Testis (tissue), 2 donors: ENCODE measurements at regions not wholly inside any gene's neighbourhood (a gene's known extent, or its start where the extent isn't known, plus 50 kb on each side); places are given as distances from the start of the nearest gene placed in this dataset.
"Not testable (repeated sequence)": the region's sequence is repeated elsewhere in the genome, so short reads cannot be mapped to it uniquely, and the experiment has no call there.

Experiments
- CTCF ChIP-seq, 3 experiments: fragments of 450-650 bp in 2 of 3; fragments of 200-600 bp in 1 of 3; sonication (generic) in 1 of 3; IDR thresholded peaks; one replicate each; pipeline ENCODE4 v1.5.1; 2016 to 2019; ENCODE audit warnings: antibody characterized with exemption in 3 of 3, mild to moderate bottlenecking in 2 of 3, moderate library complexity in 1 of 3
- POLR2A ChIP-seq: fragments of 450-650 bp; IDR thresholded peaks from one replicate; pipeline ENCODE4 v1.6.1; 2017; ENCODE audit warnings: antibody characterized with exemption, mild to moderate bottlenecking, moderate library complexity

GRCh38 chrY:12438823-12439222 lies 262.2 kb upstream of the USP9Y start:
- TF ChIP-seq POLR2A; CTCF (IDR thresholded peaks at IDR 0.05): not testable (repeated sequence)
